Vagina (tissue), 2 donors: ENCODE measurements at regions not wholly inside any gene's neighbourhood (a gene's known extent, or its start where the extent isn't known, plus 50 kb on each side); places are given as distances from the start of the nearest gene placed in this dataset.

Experiments used
- DNase-seq, 2 donors: peaks; one replicate each; pipeline ENCODE4 v3.0.0-alpha.2; 2017; ENCODE audit errors: extremely low spot score in 2 of 2
- H3K27ac ChIP-seq: fragments of 200-600 bp; sonication (generic); one replicate; pipeline ENCODE4 v1.5.1; 2019
- H3K27me3 ChIP-seq: fragments of 200-600 bp; sonication (generic); one replicate; pipeline ENCODE4 v1.5.1; 2019
- H3K36me3 ChIP-seq, 2 donors: fragments of 200-600 bp; sonication (generic); one replicate each; pipeline ENCODE4 v1.5.1; 2017 to 2019
- H3K4me1 ChIP-seq: fragments of 200-600 bp; sonication (generic); one replicate; pipeline ENCODE4 v1.5.1; 2019
- H3K4me3 ChIP-seq, 2 donors: fragments of 200-600 bp; sonication (generic); 1 replicate in 1 of 2; 2 replicates in 1 of 2; pipeline ENCODE4 v1.5.1; 2016 to 2019
- H3K9me3 ChIP-seq: fragments of 200-600 bp; sonication (generic); one replicate; pipeline ENCODE4 v1.5.1; 2019
- POLR2A ChIP-seq, 2 donors: fragments of 450-650 bp; IDR thresholded peaks; one replicate each; pipeline ENCODE4 v1.6.1; 2017; ENCODE audit warnings: antibody characterized with exemption in 2 of 2, mild to moderate bottlenecking in 2 of 2, moderate library complexity in 2 of 2
- POLR2AphosphoS5 ChIP-seq, 2 donors: sonication (generic); formaldehyde crosslinking; IDR thresholded peaks; one replicate each; pipeline ENCODE4 v1.9.0; 2017; ENCODE audit warnings: antibody characterized with exemption in 2 of 2, mild to moderate bottlenecking in 2 of 2, low read depth in 1 of 2; ENCODE audit not compliant: insufficient read depth in 1 of 2
- intact Hi-C: fragments of 100-400 bp; cut with DNase I; formaldehyde crosslinking; loops from one replicate; pipeline ENCODE4 v1.15.1; 2023
- TF ChIP-seq, protein P1 (sequence below), 3 experiments: fragments of 450-650 bp in 2 of 3; fragments of 200-600 bp in 1 of 3; sonication (generic) in 1 of 3; IDR thresholded peaks; one replicate each; pipeline ENCODE4 v1.5.1; 2017 to 2019; ENCODE audit warnings: antibody characterized with exemption in 3 of 3, mild to moderate bottlenecking in 2 of 3, moderate library complexity in 2 of 3

DNA sequence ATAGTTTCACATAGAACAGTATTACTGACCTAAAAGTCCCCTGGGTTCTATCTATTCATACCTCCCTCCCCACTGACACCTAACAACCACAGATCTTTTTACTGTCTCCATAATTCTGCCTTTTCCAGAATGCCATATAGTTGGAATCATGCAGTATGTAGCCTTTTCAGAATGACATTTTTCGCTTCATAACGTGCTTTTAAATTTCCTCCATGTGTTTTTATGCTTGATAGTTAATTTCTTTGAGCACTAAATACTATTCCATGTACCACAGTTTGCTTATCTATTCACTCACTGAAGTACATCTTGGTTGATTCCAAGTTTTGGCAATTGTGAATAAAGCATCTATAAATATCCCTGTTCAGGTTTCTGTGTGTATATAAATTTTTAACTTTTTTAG lies 77.7 kb upstream of the GPR149 start:
- intact Hi-C loops: no loop called here
- Histone ChIP-seq H3K4me1 (no peaks in the 10 kb centered on the region), H3K4me3 (no peak overlapping the region), H3K27me3 (no peaks in the 10 kb centered on the region), H3K9me3 (no peaks in the 10 kb centered on the region), H3K36me3 (no peaks in the 10 kb centered on the region), H3K27ac (no peak overlapping the region)
- DNase-seq: no peak
- TF ChIP-seq POLR2A (IDR thresholded peaks at IDR 0.05) (no peak), POLR2AphosphoS5 (IDR thresholded peaks at IDR 0.05; ENCODE audit: insufficient read depth in 1 of 2, low read depth in 1 of 2) (no peak)
- TF ChIP-seq, protein P1, sequence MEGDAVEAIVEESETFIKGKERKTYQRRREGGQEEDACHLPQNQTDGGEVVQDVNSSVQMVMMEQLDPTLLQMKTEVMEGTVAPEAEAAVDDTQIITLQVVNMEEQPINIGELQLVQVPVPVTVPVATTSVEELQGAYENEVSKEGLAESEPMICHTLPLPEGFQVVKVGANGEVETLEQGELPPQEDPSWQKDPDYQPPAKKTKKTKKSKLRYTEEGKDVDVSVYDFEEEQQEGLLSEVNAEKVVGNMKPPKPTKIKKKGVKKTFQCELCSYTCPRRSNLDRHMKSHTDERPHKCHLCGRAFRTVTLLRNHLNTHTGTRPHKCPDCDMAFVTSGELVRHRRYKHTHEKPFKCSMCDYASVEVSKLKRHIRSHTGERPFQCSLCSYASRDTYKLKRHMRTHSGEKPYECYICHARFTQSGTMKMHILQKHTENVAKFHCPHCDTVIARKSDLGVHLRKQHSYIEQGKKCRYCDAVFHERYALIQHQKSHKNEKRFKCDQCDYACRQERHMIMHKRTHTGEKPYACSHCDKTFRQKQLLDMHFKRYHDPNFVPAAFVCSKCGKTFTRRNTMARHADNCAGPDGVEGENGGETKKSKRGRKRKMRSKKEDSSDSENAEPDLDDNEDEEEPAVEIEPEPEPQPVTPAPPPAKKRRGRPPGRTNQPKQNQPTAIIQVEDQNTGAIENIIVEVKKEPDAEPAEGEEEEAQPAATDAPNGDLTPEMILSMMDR (IDR thresholded peaks at IDR 0.05): no peak

DNA sequence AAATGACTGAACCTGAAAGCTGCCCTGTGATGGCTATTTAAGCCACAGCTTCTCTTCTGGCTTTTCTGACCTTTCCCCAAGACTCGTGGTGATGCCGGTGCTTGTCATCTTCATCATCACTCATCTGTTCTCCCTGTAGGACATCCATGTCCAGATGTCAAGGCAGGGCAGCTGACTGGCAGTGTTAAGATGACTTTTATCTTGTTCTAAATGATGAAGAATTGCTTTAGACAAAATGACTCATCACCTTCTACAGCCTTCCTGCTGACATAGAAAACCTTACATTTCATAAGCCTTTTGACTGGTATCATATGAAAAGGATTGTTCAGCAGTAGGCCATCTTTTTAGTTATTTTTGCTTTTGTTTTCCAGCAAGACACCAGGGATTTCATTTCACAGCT lies 67.0 kb upstream of the GPR149 start:
- Histone ChIP-seq H3K9me3 (no peaks in the 10 kb centered on the region), H3K27ac (no peak overlapping the region), H3K4me3 (no peak overlapping the region), H3K4me1 (no peaks in the 10 kb centered on the region), H3K36me3 (no peaks in the 10 kb centered on the region), H3K27me3 (no peaks in the 10 kb centered on the region)
- intact Hi-C loops: no loop called here
- TF ChIP-seq, protein P1 (IDR thresholded peaks at IDR 0.05): no peak
- TF ChIP-seq POLR2A (IDR thresholded peaks at IDR 0.05) (no peak), POLR2AphosphoS5 (IDR thresholded peaks at IDR 0.05; ENCODE audit: insufficient read depth in 1 of 2, low read depth in 1 of 2) (no peak)
- DNase-seq: no peak

DNA sequence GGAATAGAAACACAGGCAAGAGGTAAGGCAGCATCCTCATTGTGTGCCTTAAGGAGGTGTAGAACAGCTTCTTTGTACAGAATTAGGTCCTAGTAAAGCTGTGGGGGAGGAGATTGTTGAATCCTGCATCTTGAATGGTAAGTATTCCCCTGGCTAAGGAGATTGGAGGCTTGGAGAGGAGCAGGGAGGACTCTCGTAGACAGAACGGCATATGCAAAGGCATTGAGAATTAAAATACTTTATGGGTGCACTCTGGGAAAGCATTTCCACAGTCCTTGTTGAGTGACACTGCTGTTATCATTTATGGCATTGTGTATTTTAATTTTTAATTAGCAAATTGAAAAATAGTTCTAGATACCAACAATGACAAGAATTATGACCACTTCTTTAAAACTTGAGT lies 66.5 kb upstream of the GPR149 start:
- Histone ChIP-seq H3K9me3 (no peaks in the 10 kb centered on the region), H3K4me1 (no peaks in the 10 kb centered on the region), H3K27me3 (no peaks in the 10 kb centered on the region), H3K4me3 (no peak overlapping the region), H3K27ac (no peak overlapping the region), H3K36me3 (no peaks in the 10 kb centered on the region)
- no peak for DNase-seq
- intact Hi-C loops: no loop called here
- TF ChIP-seq POLR2AphosphoS5 (IDR thresholded peaks at IDR 0.05; ENCODE audit: insufficient read depth in 1 of 2, low read depth in 1 of 2) (no peak), POLR2A (IDR thresholded peaks at IDR 0.05) (no peak)
- TF ChIP-seq, protein P1 (IDR thresholded peaks at IDR 0.05): no peak

DNA sequence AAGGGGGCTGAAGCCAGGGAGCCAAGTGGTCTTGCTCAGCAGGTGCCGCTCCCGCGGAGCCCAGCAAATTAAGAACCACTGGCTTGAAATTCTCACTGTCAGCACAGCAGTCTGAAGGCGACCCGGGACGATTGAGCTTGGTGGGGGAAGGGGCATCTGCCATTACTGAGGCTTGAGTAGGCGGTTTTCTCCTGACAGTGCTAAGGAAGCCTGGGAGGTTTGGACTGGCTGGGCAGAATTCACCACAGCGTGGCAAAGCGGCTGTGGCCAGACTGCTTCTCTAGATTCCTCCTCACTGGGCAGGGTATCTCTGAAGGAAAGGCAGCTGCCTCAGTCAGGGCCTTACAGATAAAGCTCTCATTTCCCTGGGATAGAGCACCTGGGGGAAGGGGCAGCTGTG lies 57.0 kb upstream of the GPR149 start:
- no peaks in the 10 kb centered on the region for H3K36me3 ChIP-seq
- H3K27ac ChIP-seq: no peak overlapping the region
- H3K4me1 ChIP-seq: no peaks in the 10 kb centered on the region
- intact Hi-C loops: no loop called here
- H3K4me3 ChIP-seq: no peak overlapping the region
- H3K27me3 ChIP-seq: no peaks in the 10 kb centered on the region
- no peaks in the 10 kb centered on the region for H3K9me3 ChIP-seq
- no peak for DNase-seq
- TF ChIP-seq, protein P1 (IDR thresholded peaks at IDR 0.05): no peak
- no peak for TF ChIP-seq POLR2AphosphoS5 (IDR thresholded peaks at IDR 0.05; ENCODE audit: insufficient read depth in 1 of 2, low read depth in 1 of 2)
- TF ChIP-seq POLR2A (IDR thresholded peaks at IDR 0.05): no peak

DNA sequence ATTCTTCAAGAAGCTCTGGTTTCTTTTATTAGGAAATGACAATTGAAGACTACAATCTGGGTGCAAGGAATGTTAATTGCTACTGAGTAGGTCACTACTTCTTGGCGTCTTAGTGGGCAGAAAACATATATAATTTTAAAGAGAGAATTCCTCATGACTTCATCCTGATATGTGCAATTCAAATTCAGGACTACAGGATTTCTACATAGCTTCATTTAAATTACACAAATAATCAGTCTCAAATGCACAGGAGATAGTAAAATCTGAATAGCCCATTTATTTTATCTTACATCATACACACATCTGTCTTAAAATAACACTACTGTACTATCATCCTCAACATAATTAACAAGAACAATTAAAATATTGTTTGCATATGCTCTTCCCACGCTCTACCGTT lies 52.5 kb upstream of the GPR149 start:
- Histone ChIP-seq H3K4me1 (no peaks in the 10 kb centered on the region), H3K9me3 (no peaks in the 10 kb centered on the region), H3K27ac (no peak overlapping the region), H3K27me3 (no peaks in the 10 kb centered on the region), H3K4me3 (no peak overlapping the region), H3K36me3 (no peaks in the 10 kb centered on the region)
- intact Hi-C loops: no loop called here
- TF ChIP-seq POLR2AphosphoS5 (IDR thresholded peaks at IDR 0.05; ENCODE audit: insufficient read depth in 1 of 2, low read depth in 1 of 2): no peak
- TF ChIP-seq POLR2A (IDR thresholded peaks at IDR 0.05): no peak
- TF ChIP-seq, protein P1 (IDR thresholded peaks at IDR 0.05): no peak
- DNase-seq: no peak
